ENCODE measurements at regions not wholly inside any gene's neighbourhood (a gene's known extent, or its start where the extent isn't known, plus 50 kb on each side); places are given as distances from the start of the nearest gene placed in this dataset.
A peak's percentile ranks its signal among the peaks of the same experiment; 100 is the strongest.

GRCh38 chr5:121174351-121174750 lies 677.3 kb upstream of the FTMT start:
- no peak for DNase-seq (ENCODE audit: low read depth in 4 of 4, low spot score in 3 of 4)

- no peak for DNase-seq (ENCODE audit: low read depth in 4 of 4, low spot score in 3 of 4)
Measured at GRCh38 chr5:121175986-121176385, 675.7 kb upstream of the FTMT start.

GRCh38 chr5:121182788-121183490 lies 668.7 kb upstream of the FTMT start:
- no peak for DNase-seq (ENCODE audit: low read depth in 4 of 4, low spot score in 3 of 4)

- DNase-seq (ENCODE audit: low read depth in 4 of 4, low spot score in 3 of 4): no peak
Measured at GRCh38 chr5:121188849-121189248, 662.8 kb upstream of the FTMT start.

- peak; percentile 8 to 35 (median 12) for DNase-seq (ENCODE audit: low read depth in 4 of 4, low spot score in 3 of 4)
Measured at GRCh38 chr5:121189342-121190305, 662.1 kb upstream of the FTMT start.

DNA sequence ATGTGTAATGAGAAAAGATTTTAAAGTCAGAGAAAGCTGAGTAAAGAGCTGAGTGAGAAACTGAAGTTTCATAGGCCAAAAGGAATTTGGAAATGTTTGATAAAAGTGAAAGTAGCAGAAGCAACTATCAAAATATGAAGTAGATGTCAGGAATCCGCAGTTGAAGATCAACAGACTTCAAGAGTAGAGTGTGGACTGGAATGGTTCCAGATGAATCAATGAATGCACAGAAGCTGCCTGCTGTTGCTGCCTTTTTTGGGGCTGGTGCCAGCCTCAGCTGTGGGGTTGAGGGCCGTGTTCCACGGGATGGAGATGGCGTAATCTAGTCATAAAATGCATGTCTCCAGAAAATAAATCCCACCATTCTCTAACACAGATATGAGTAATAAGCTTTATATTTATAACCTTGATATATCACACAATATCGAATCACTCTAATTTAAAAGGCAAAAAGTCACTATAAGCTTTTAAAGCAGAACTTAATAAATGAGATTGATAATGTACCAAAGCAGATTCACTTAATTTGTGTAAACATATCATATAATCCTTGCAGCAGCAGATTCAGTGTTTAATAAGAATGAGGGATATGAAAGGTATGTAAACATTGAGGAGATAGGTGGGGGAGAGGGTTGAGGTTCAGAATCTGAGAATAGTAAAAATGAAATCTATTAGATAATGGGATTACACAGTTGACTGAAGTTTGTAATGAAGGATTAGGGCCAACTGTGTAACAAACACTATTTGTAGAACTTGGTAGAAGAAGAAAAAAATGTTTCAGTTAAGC lies 652.3 kb upstream of the FTMT start:
- no peak for DNase-seq (ENCODE audit: low read depth in 4 of 4, low spot score in 3 of 4)

DNA sequence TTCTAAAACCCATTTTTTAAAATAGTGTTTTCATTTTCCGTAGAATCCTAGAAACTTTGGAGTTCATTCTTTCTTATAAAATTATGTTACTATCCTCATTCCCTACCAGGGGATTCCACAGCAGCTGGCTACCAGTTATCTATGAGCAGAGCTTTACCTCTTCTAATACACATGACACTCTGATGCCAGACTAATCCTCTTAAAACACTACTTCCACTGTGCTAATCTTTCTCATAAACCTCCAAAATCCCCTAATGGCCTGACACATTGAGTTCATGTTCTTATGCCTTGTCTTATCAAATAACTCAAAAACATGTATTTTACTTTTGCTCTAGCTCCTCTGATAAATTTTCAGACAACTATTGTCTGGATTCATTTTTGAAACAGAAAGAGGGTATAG lies 633.6 kb upstream of the FTMT start:
- no peak for DNase-seq (ENCODE audit: low read depth in 4 of 4, low spot score in 3 of 4)

DNA sequence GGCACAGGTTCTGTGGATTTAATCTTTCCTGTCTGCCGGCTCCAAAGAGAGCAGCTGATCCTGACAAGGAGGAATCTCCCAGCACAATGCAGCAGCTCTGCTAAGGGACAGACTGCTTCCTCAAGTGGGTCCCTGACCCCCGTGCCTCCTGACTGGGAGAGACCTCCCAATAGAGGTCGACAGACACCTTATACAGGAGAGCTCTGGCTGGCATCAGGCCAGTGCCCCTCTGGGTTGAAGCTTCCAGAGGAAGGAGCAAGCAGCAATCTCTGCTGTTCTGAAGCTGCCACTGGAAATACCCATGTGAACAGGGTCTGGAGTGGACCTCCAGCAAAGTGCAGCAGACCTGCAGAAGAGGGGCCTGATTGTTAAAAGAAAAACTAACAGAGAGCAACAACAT lies 630.2 kb upstream of the FTMT start:
- no peak for DNase-seq (ENCODE audit: low read depth in 4 of 4, low spot score in 3 of 4)

DNA sequence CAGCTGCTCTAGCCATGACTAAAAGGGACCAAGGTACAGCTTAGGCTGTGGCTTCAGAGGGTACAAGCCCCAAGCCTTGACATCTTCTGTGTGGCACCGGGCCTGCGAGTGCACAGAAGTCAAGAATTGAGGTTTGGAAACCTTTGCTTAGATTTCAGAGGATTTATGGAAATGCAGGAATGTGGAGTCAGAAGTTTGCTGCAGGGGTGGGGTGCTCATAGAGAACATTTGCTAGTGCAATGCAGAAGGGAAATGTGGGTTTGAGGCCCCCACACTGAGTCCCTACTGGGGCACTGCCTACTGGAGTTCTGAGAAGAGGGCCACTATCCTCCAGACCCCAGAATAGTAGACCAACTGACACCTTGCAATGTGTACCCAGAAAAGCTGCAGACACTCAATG lies 624.9 kb upstream of the FTMT start:
- no peak for DNase-seq (ENCODE audit: low read depth in 4 of 4, low spot score in 3 of 4)

DNA sequence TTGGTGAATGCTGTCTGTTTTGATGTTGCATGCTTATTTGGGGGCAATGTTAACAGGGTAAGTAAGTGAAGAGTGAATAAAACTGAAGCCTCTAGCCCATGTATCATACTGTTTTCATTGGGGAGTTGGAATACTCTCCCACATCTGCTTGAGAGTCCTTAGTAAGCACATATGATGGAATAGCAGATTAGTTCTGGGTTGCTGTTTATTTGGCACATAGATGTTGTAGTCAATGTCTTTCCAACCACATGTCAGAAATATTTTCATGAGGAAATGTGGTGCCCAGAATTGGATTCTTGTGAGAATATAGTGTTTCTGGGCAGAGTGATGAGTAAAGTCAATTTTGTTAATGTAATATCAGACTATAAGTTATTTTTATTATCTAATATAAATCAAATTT lies 611.7 kb upstream of the FTMT start:
- DNase-seq (ENCODE audit: low read depth in 4 of 4, low spot score in 3 of 4): no peak

GRCh38 chr5:121246971-121247370 lies 604.7 kb upstream of the FTMT start:
- no peak for DNase-seq (ENCODE audit: low read depth in 4 of 4, low spot score in 3 of 4)

DNA sequence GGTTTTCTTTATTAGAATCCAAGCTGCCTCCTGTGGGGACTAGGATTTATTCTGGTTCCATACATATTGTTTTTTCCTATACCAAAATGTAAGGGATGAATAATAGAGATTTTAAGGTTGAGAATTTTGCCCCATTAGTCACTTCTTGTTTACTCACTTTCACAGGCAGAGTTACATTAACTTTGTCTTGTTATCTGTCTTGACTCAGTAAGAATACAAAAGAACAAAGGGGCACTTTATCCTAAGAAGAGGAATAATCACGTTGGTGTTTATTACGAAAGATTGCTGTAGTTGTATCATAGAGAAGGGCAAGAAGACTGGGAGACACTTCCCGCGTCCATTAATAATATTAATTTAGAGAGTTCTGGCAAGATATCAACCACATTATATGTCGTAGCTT lies 599.7 kb upstream of the FTMT start:
- DNase-seq (ENCODE audit: low read depth in 4 of 4, low spot score in 3 of 4): no peak

DNA sequence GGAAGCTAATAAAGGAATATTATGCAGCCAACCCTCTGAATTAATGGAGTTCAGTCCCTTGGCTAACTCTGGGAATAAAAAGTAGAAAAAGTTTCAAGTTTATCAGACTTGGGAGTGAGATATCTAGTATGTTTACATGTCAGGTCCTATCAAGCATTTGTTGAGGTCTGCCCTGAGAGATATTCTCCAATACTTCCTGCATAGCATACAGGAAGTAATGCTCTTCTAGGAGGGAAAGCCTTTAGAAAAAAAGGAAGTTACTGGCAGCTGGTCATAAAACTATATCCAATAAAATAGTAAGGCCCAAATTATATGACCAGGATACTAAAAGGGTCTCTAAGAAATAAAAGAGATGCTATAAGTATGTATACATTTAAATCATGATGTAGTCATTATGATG lies 594.1 kb upstream of the FTMT start:
- no peak for DNase-seq (ENCODE audit: low read depth in 4 of 4, low spot score in 3 of 4)

DNA sequence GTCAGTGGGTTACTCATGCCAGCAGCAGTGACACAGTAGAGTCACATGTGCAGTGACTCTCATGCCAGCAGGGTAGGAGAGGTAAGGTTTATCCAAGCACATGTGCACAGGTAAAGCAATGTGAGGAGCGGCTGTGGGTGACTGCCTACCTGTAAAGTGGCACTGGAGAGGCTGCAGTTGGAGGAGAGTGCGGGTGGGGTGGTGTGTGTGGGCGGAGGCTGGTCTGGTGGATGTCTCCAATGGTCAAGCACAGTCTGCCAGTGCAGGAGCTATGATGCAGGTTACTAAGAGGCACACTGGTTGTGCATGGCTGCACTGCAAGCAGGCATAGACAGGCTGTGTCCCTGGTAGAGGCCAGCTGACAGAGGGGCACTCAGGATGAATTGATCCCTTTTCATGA lies 588.2 kb upstream of the FTMT start:
- DNase-seq (ENCODE audit: low read depth in 4 of 4, low spot score in 3 of 4): no peak

DNA sequence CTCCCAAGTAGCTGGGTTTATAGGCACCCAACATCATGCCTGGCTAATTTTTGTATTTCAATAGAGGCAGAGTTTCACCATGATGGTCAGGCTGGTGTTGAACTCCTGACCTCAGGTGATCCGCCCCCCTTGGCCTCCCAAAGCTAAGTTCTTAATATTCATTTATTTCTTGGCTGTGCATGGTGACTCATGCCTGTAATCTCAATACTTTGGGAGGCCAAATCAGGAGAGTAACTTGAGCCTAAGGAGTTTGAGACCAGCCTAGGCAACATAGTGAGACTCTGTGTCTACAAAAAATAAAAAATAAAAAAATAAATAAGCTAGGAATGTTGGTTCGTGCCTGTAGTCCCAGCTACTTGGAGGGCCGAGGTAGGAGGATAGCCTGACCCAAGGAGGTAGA lies 587.1 kb upstream of the FTMT start:
- no peak for DNase-seq (ENCODE audit: low read depth in 4 of 4, low spot score in 3 of 4)

GRCh38 chr5:121271546-121271945 lies 580.1 kb upstream of the FTMT start:
- no peak for DNase-seq (ENCODE audit: low read depth in 4 of 4, low spot score in 3 of 4)

DNA sequence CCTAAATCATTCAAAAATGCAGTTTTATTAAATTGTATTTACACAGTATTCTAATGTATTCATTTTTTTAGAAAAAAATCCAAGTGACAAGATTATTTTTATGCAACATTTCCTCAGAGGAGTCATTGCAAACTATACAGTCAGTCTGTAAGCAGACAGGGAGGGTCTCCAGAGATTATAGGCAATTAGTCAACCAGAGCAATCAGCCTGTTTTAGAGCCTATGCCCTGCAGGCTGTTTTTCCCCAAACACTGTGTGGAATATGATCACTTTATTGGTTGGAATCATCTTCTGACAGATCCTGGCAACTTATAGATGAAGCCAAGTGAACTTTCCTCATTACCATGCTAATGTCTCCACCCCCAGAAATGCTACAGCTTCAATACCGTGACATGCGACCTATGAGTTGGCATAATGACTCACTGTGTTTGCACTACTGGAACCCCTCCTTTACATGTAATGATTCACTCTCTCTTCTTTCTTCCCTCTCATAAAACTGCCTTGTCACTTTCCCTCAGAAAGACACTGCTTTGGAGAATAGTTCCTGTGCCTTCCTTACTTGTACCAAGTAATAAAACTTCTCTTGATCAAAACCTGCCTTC lies 577.7 kb upstream of the FTMT start:
- no peak for DNase-seq (ENCODE audit: low read depth in 4 of 4, low spot score in 3 of 4)

DNA sequence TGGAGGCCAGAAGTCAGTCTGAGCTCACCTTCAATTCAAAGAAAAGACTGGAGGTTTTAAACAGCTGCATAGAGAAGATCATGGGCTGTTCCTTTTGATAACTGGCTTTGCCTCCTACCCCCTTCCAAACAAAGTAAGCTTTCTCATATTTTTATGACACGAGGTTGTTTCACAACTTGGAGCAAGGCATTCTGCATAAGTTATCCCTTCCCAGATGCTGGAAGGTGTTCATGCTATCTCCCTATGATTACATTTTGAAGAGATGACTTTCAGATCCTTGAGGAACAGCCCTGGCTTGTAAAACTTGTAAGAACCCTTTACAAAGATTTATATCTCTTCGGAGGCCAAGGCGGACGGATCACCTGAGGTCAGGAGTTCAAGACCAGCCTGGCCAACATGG lies 571.9 kb upstream of the FTMT start:
- DNase-seq (ENCODE audit: low read depth in 4 of 4, low spot score in 3 of 4): no peak

GRCh38 chr5:121285801-121286521 lies 565.7 kb upstream of the FTMT start:
- no peak for DNase-seq (ENCODE audit: low read depth in 4 of 4, low spot score in 3 of 4)

- no peak for DNase-seq (ENCODE audit: low read depth in 4 of 4, low spot score in 3 of 4)
Measured at GRCh38 chr5:121288781-121289180, 562.9 kb upstream of the FTMT start.

Measured in right renal pelvis (tissue), 4 donors.